Upper lobe of left lung (tissue), 6 donors: ENCODE measurements at regions not wholly inside any gene's neighbourhood (a gene's known extent, or its start where the extent isn't known, plus 50 kb on each side); places are given as distances from the start of the nearest gene placed in this dataset.

Source experiments
- ATAC-seq, 2 donors: fragments of 200-7000 bp; cut with Tn5 transposase; one replicate each; pipeline ENCODE4 v1.9.1; 2022; ENCODE audit warnings: mild to moderate bottlenecking in 2 of 2, moderate library complexity in 2 of 2; ENCODE audit not compliant: low FRiP score in 2 of 2
- DNase-seq, 2 donors: peaks; one replicate each; pipeline ENCODE4 v3.0.0-alpha.2; 2019 to 2020
- H3K27ac ChIP-seq, 4 donors: fragments of 200-600 bp; sonication (generic); one replicate each; pipeline ENCODE4 v1.5.1; 2016 to 2019
- H3K27me3 ChIP-seq, 4 donors: fragments of 200-600 bp; sonication (generic); one replicate each; pipeline ENCODE4 v1.5.1; 2017 to 2019
- H3K36me3 ChIP-seq, 4 donors: fragments of 200-600 bp; sonication (generic); one replicate each; pipeline ENCODE4 v1.5.1; 2016 to 2019
- H3K4me1 ChIP-seq, 4 donors: fragments of 200-600 bp; sonication (generic); one replicate each; pipeline ENCODE4 v1.5.1; 2018 to 2019
- H3K4me3 ChIP-seq, 4 donors: fragments of 200-600 bp; sonication (generic); one replicate each; pipeline ENCODE4 v1.5.1; 2017 to 2019; ENCODE audit warnings: mild to moderate bottlenecking in 2 of 4, moderate library complexity in 1 of 4
- H3K9me3 ChIP-seq, 4 donors: fragments of 200-600 bp; sonication (generic); one replicate each; pipeline ENCODE4 v1.5.1; 2018 to 2019
- EP300 ChIP-seq, 4 donors: sonication (generic); formaldehyde crosslinking; IDR thresholded peaks; one replicate each; pipeline ENCODE4 v1.5.1; 2017; ENCODE audit warnings: antibody characterized with exemption in 4 of 4, control low read depth in 2 of 4
- POLR2A ChIP-seq, 4 donors: fragments of 450-650 bp; IDR thresholded peaks; one replicate each; pipeline ENCODE4 v1.5.1; 2016 to 2017; ENCODE audit warnings: antibody characterized with exemption in 4 of 4, mild to moderate bottlenecking in 2 of 4
- POLR2AphosphoS5 ChIP-seq, 2 donors: sonication (generic); formaldehyde crosslinking; IDR thresholded peaks; one replicate each; pipeline ENCODE4 v1.5.1; 2017; ENCODE audit warnings: antibody characterized with exemption in 2 of 2
- WGBS, 2 donors: methylation state at CpG; one replicate each; pipeline ENCODE4 v1.1.5; 2017 to 2018; 5-methylcytosine and 5-hydroxymethylcytosine counted together
- TF ChIP-seq, protein P1 (sequence below), 6 experiments: fragments of 450-650 bp in 4 of 6; fragments of 200-600 bp in 2 of 6; sonication (generic) in 2 of 6; IDR thresholded peaks; one replicate each; pipeline ENCODE4 v1.5.1; 2016 to 2019; ENCODE audit warnings: antibody characterized with exemption in 6 of 6
- donor health status: DM: no; HTN: no; CAD: no; lungs with moderate emphysema.
- donor health status: DM: no; HTN: yes; CAD: no; lungs with severe emphysema.

DNA sequence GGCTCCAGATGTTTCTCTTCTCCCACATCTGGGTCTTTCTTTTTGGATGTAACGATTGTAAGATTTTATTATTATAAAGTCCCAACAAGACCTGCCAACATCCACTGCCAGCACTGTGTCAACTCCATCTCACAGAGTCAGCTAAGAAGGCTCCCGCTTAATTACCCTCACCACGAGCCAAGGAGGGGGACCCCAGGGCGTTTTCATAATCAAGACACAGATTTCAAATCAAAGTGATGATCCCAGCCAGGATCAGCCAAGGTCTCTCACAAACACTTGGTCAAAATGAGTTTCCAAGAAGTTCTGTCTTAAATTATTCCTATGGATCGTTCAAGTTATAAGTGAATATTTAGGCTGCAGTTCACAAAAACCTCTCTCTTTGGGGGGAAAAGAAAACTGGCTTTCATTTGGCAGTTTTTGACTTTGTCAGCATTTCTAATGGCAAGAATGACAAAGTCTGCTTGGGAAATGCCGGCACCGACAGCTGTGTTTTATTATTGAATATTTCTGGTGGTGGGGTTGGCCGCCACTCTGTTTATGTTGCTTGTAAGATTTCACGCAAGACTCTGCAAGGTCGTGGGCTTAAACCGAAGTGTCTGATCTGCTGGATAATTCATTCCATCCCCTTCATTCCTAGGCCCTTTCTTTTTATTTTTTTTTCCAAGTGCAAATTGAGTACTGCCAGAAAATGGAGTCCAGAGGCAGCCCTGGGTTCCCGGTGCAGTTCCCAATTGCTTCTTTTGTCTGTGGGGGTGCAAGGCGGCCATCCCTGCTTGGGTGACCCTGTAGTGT is 170.2 kb upstream of the PMEPA1 start:
- Histone ChIP-seq H3K27ac (no peak overlapping the region), H3K36me3 (no peaks in the 10 kb centered on the region), H3K4me1 (no peaks in the 10 kb centered on the region), H3K4me3 (no peak overlapping the region), H3K27me3 (no peaks in the 10 kb centered on the region), H3K9me3 (no peaks in the 10 kb centered on the region)
- peak in 1 of 2 donors; percentile 18 for DNase-seq
- WGBS, 2 donors = 68 to 69% methylated on average over 13 of the region's 13 CpGs
- TF ChIP-seq POLR2AphosphoS5 (IDR thresholded peaks at IDR 0.05) = no peak
- TF ChIP-seq, protein P1, sequence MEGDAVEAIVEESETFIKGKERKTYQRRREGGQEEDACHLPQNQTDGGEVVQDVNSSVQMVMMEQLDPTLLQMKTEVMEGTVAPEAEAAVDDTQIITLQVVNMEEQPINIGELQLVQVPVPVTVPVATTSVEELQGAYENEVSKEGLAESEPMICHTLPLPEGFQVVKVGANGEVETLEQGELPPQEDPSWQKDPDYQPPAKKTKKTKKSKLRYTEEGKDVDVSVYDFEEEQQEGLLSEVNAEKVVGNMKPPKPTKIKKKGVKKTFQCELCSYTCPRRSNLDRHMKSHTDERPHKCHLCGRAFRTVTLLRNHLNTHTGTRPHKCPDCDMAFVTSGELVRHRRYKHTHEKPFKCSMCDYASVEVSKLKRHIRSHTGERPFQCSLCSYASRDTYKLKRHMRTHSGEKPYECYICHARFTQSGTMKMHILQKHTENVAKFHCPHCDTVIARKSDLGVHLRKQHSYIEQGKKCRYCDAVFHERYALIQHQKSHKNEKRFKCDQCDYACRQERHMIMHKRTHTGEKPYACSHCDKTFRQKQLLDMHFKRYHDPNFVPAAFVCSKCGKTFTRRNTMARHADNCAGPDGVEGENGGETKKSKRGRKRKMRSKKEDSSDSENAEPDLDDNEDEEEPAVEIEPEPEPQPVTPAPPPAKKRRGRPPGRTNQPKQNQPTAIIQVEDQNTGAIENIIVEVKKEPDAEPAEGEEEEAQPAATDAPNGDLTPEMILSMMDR (IDR thresholded peaks at IDR 0.05) = no peak
- no peak for TF ChIP-seq EP300 (IDR thresholded peaks at IDR 0.05)
- no peak for TF ChIP-seq POLR2A (IDR thresholded peaks at IDR 0.05)
- ATAC-seq = peak in 1 of 2 donors; percentile 60

DNA sequence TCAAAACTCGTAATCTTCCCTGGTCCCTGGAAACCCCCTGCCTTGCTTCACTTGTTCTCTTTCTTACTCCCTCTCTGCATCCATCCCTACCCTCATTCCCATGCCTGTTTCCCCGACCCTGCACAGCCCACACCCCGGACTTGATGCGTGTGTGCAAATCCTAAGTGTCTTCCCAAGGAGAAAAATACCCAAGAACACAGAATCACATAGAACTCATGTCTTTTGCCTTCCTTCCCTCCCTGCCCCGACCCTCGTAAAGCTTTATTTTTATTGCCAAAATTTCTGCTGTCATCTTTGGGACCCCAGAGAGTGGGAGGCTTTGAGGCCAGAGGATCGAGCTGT is 169.6 kb upstream of the PMEPA1 start:
- no peak overlapping the region for H3K27ac ChIP-seq

DNA sequence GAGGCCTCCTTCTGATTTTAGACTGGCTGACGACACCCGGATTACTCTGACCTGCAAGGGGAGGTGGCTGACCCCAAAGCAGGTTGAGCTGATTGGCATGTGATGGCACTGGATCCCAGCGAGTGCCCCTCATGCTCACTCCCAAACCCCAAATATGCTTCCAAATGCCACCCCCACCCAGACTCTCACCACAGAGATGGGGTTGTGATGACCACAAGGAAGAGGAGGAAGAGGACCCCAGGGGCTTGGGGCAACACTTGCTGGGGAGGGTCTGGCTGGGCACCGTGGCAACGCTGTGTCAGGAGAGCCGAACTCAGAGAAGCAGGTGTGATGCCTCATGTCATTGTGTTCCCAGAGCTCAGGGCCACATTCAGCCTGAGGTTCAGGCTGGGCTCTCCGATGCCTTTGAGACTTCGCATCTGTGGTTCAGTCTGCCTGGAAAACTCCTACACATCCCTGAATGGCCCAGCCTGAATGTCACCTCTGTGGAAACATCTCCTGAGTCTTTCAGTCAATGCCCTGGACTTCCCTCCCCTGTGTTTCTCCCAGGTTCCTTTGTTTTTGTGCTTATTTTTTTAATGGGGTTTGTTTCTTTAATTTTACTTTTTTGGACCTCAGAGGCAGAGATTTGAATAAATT is 169.1 kb upstream of the PMEPA1 start:
- H3K36me3 ChIP-seq = no peaks in the 10 kb centered on the region
- no peak overlapping the region for H3K4me3 ChIP-seq
- ATAC-seq (no peak), DNase-seq (peak in 1 of 2 donors; percentile 15)
- H3K27me3 ChIP-seq = no peaks in the 10 kb centered on the region
- 88 to 95% methylated on average over 6 to 8 of the region's 8 CpGs for WGBS, 2 donors
- H3K9me3 ChIP-seq = no peaks in the 10 kb centered on the region
- H3K4me1 ChIP-seq = no peaks in the 10 kb centered on the region
- TF ChIP-seq POLR2AphosphoS5 (IDR thresholded peaks at IDR 0.05) (no peak), POLR2A (IDR thresholded peaks at IDR 0.05) (no peak), EP300 (IDR thresholded peaks at IDR 0.05) (no peak)
- TF ChIP-seq, protein P1 (IDR thresholded peaks at IDR 0.05) = no peak
- H3K27ac ChIP-seq = no peak overlapping the region

More for the DNA sequence above, 169.6 kb upstream of the PMEPA1 start:
- Histone ChIP-seq H3K9me3 (no peaks in the 10 kb centered on the region), H3K27me3 (no peaks in the 10 kb centered on the region), H3K36me3 (no peaks in the 10 kb centered on the region), H3K4me1 (no peaks in the 10 kb centered on the region), H3K4me3 (no peak overlapping the region)
- no peak for ATAC-seq
- DNase-seq = no peak
- TF ChIP-seq, protein P1 (IDR thresholded peaks at IDR 0.05) = no peak
- TF ChIP-seq POLR2A (IDR thresholded peaks at IDR 0.05) (no peak), EP300 (IDR thresholded peaks at IDR 0.05) (no peak), POLR2AphosphoS5 (IDR thresholded peaks at IDR 0.05) (no peak)
- 65 to 69% methylated on average over 7 of the region's 7 CpGs for WGBS, 2 donors

DNA sequence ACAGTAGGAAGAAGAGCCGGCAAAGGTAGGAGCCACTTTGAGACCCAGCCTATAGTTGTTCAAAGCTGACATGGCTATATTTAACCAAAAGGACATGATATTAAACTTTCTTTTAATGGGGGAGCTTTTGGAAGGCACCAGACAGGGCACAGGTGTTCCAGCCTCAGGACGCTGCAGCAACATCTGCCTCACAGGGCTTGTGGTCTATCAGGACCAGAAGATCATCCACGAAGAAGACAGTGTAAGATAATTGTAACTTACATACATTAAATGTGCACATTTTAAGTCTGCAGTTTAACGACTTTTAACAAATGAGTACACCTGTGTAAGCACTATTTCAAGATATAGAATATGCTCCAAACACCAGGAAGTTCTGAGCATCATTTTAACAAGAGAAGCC is 168.2 kb upstream of the PMEPA1 start:
- WGBS, 2 donors = 80 to 87% methylated on average over 4 of the region's 4 CpGs
- Histone ChIP-seq H3K27ac (no peak overlapping the region), H3K9me3 (no peaks in the 10 kb centered on the region), H3K27me3 (no peaks in the 10 kb centered on the region), H3K36me3 (no peaks in the 10 kb centered on the region), H3K4me1 (no peaks in the 10 kb centered on the region), H3K4me3 (no peak overlapping the region)
- ATAC-seq (no peak), DNase-seq (no peak)
- TF ChIP-seq POLR2AphosphoS5 (IDR thresholded peaks at IDR 0.05) (no peak), POLR2A (IDR thresholded peaks at IDR 0.05) (no peak), EP300 (IDR thresholded peaks at IDR 0.05) (no peak)
- TF ChIP-seq, protein P1 (IDR thresholded peaks at IDR 0.05) = no peak
